ENCODE measurements at regions not wholly inside any gene's neighbourhood (a gene's known extent, or its start where the extent isn't known, plus 50 kb on each side); places are given as distances from the start of the nearest gene placed in this dataset.

DNA sequence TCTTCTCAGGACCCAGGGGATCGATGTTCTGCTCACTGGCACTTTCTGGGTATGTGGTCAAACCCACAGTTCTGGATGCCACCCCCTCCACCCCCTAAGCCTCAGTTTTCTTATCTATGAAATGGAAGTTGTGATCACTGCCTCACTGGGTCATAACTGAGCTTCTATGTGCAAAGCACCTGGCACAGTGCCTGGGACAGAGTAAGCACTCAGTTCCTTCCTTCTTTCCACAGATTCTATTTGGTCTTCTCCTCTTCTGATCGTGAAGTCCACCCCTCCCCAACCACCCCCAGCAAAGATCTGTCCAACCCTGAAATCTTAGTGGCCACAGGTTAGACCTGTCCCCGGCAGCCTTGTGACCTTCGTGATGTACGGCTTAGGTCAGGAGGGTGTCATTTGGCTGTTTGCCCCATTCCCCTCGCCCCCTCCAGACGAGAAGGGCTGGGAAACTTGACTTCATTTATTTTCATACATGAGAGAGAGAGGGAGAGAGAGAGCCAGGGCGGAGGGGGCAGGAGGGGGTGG, 181.4 kb downstream of the FGF18 start:
- TF ChIP-seq, protein P1, sequence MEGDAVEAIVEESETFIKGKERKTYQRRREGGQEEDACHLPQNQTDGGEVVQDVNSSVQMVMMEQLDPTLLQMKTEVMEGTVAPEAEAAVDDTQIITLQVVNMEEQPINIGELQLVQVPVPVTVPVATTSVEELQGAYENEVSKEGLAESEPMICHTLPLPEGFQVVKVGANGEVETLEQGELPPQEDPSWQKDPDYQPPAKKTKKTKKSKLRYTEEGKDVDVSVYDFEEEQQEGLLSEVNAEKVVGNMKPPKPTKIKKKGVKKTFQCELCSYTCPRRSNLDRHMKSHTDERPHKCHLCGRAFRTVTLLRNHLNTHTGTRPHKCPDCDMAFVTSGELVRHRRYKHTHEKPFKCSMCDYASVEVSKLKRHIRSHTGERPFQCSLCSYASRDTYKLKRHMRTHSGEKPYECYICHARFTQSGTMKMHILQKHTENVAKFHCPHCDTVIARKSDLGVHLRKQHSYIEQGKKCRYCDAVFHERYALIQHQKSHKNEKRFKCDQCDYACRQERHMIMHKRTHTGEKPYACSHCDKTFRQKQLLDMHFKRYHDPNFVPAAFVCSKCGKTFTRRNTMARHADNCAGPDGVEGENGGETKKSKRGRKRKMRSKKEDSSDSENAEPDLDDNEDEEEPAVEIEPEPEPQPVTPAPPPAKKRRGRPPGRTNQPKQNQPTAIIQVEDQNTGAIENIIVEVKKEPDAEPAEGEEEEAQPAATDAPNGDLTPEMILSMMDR (IDR thresholded peaks at IDR 0.05) = no peak
- TF ChIP-seq POLR2AphosphoS5 (IDR thresholded peaks at IDR 0.05; ENCODE audit: low read depth, low read length) (no peak), SIN3A (IDR thresholded peaks at IDR 0.05; ENCODE audit: borderline replicate concordance, insufficient read depth, low read depth, low read length) (no peak), TCF7L2 (IDR thresholded peaks at IDR 0.05; ENCODE audit: low read depth, low read length) (no peak)
- TF ChIP-seq, protein P2, sequence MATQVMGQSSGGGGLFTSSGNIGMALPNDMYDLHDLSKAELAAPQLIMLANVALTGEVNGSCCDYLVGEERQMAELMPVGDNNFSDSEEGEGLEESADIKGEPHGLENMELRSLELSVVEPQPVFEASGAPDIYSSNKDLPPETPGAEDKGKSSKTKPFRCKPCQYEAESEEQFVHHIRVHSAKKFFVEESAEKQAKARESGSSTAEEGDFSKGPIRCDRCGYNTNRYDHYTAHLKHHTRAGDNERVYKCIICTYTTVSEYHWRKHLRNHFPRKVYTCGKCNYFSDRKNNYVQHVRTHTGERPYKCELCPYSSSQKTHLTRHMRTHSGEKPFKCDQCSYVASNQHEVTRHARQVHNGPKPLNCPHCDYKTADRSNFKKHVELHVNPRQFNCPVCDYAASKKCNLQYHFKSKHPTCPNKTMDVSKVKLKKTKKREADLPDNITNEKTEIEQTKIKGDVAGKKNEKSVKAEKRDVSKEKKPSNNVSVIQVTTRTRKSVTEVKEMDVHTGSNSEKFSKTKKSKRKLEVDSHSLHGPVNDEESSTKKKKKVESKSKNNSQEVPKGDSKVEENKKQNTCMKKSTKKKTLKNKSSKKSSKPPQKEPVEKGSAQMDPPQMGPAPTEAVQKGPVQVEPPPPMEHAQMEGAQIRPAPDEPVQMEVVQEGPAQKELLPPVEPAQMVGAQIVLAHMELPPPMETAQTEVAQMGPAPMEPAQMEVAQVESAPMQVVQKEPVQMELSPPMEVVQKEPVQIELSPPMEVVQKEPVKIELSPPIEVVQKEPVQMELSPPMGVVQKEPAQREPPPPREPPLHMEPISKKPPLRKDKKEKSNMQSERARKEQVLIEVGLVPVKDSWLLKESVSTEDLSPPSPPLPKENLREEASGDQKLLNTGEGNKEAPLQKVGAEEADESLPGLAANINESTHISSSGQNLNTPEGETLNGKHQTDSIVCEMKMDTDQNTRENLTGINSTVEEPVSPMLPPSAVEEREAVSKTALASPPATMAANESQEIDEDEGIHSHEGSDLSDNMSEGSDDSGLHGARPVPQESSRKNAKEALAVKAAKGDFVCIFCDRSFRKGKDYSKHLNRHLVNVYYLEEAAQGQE (IDR thresholded peaks at IDR 0.05; ENCODE audit: insufficient read depth in 1 of 2, low read depth in 2 of 2, low read length in 1 of 2) = no peak

Data from Panc1 (cell line).